T-helper 1 cell treated with Interleukin-12 subunit alpha and Interleukin-12 subunit beta and Interleukin-4 antibody, amounts not matched to agents 30 ng/mL and 1 ng/mL, for 36 hours (primary cell): ENCODE measurements at regions not wholly inside any gene's neighbourhood (a gene's known extent, or its start where the extent isn't known, plus 50 kb on each side); places are given as distances from the start of the nearest gene placed in this dataset.

Source experiments
- intact Hi-C: fragments of 100-400 bp; cut with micrococcal nuclease; formaldehyde crosslinking; loops from one replicate; pipeline ENCODE4 v1.15.1; 2024

DNA sequence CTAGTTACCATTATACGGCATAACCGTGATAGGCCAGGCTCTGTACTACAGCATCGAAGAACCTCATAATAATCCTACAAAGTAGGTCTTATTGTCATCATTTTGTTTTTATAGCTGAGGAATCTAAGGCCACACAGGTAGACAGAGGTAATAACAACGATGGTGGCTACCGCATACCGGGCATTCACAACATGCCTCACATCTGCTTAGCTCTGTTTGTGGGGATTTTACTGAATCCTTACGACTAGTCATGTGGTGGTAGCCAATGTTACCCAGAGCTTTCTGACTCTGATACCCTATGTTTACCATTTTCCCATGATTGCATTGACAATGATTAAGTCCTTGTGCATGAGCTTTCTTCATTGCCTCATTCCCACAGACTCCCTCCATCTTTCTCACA is 269.4 kb downstream of the TCF7L2 start:
- intact Hi-C loops = no loop called here

DNA sequence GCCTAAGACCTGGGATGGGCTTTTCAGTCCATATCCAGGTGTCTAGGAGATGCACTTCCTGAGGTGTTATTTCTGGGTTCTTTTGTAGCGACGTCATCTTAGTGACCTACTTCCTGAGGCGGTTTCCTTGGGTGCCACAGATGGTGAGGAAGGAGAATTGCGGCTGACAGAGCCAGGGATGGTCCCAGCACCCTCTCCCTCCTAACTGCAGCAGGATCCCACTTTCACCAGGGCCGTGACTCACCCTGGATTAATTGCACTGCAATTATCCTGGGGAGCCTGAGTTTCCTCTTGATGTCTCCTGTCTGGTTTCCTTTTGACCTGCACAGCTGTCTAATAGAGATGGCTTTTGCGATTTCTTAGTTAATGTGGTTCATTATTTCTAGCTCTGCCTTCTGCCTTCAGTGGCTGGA is 271.7 kb downstream of the TCF7L2 start:
- intact Hi-C loops = no loop called here

DNA sequence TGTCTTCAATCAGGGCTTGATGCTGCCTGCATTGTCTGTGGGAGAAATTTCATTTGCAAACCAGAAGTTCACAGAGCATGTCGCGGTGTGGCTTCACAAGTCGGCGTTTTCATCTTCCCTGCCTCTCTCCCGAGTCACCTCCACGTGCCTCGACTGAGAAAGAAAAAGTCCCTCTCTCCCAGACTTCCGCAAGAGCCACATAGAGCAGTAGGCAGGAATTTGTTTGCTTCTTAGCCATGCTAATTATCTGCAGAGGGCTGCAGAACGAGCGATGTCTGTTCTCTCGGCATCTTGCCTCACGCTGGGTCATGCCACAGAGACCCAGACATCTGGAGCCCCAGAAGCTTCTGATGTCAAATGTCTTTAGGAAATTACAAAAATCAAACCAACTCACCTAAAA is 272.2 kb downstream of the TCF7L2 start:
- intact Hi-C loops = no loop called here

DNA sequence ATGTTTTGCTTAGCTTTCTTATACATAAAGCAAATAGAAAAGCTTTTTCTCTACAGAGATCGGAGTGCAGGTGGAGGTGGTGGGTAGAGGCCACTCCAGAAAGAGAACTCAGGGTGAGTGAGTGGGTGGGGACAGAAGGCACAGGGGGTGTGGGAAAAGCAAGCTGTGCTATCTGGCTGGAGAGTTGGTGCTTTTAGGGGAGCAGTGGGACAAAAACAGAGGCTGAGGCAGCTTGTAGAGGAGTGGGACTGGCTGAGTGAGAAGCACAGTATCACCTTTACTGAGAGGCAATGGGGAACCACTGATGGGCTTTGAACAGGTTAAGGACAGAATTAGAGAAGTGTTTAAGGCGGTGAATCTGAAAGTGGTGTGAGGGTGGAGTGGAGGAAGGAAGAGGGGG is 275.3 kb downstream of the TCF7L2 start:
- intact Hi-C loops = no loop called here

DNA sequence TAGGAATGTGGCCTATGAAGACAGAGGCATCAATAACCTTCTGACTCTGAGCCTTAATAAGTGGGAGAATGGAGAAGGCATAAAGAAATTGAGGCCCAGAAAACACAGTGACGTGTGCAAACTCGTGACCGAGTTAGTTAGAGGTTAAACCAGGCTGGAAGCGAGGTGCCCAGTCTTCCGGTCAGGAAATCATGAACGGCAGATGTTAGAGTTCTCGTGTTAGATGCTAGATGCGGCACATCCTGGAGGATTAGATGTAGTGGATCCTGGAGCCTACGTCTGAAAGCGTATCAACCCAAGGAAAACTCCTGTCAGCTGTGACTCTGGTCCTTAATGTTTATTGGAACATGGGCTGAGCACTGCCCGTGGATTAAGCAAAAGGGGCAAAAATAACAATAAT is 275.9 kb downstream of the TCF7L2 start:
- intact Hi-C loops = no loop called here

DNA sequence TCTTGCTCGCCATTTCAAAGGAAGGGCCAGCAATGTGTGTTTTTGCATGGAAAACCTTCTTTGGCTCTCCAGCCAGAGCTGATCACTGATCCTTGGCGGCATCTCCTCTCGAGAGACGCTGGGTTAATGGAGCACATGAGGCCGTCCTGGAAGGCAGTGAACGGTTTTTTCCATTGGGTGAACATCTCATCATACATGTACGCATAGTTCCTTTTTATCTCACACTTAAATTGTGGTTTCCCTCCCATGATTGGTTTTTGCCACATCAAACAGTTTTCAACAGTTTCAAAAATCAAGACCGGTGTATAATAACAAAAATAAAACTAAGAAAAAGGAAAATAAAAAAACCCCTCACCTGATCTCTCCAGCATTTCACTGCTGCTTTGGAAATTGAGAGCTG is 276.4 kb downstream of the TCF7L2 start:
- intact Hi-C loops = no loop called here

DNA sequence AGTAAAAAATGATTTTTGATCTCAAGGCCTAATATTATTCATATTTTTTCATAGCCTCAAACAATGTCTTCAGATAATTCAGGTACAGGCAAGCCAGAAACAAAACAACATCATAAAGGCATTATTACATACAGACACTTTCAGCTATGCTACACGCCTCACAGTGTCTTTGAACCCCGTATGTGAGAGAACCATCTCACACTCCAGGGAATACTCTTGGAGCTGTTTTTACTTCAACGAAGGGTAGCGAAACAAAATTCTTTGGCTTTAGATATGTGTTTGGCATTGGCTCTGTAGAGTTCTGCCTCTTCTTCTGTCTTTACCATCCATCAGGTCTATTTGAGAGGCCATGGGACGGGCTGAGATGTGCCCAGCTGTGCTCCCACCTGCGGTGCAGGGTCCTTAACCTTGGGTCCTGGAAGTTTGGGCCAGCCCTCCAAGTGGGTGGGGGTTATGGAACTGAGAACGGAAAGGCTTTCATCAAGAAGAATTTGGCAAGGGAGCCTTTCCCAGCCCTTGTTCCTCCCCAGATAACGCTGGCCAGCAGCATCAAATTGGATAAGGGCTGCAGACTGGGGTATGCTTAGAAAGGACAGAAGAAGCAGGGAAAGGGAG is 276.9 kb downstream of the TCF7L2 start:
- intact Hi-C loops = no loop called here

DNA sequence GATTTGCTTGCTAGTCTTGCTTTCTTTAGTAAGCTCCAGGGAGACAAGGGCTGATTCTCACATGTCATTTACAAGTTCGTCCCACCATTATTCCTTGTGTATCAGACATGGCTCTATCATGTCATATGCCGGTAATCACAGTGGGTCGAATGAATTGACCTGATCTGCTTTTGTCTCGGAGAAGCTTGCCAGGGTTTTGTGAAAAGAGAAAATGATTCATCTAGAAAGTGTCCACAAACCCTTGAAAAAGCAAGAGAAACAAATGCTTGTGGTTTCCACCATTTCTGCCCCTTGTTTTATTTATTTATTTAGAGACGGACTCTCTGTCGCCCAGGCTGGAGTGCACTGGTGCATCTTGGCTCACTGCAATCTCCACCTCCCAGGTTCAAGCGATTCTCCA is 278.5 kb downstream of the TCF7L2 start:
- intact Hi-C loops = no loop called here

DNA sequence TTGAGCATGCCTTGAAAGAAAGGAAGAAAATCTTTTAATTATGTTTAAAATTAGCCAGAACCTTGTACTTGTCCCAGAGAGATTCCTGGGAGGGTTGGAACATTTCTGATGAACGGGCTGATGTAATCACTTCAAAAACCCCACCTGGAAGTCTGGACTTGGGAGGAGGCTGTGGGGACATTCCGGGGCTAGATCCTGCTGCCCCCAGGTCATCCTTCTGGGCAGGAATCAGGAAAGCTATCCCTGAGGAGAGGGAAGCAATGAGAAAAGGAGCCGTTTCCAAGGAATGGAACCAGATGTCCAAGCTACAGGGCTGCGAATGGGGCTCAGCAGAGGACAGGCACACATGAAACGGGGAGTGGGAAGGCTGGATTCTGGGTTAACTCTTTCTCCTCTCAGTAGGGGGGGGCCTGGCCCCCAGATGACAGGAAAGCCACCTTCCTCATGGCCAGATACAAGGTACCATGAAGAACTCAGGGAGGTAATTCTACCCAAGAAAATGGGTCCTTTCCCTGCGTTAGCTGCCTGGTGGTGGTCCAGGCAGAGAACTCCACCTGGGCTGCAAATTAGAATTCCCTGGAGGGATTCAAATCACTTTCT is 280.1 kb downstream of the TCF7L2 start:
- intact Hi-C loops = no loop called here

DNA sequence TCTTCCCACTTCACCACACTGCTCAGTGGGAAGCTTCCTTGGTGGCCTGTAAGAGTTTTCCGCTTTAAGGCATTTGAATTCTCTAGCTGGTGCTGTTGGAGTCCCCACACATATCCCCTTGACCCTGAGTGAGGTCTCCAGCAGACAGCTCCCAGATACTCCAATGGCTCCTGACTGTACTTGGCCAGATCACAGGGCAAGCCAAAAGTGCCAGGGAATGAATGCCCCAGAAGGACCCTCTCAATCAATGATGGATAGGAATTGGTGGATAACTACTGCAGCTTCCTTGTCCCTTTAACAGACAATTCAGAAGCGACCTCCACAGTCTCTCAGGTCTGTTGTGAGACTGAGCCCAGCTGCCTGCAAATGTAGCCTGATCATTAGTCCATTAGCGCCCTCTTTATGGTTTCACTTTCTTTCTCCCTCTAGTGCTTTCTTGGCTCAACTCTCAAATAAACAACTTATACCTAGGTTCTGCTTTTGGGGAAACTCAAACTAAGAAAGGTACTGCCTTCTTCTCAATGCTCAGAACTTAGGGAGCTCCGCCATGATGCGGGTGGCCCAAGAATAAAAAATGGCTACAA is 283.0 kb downstream of the TCF7L2 start:
- intact Hi-C loops = no loop called here

DNA sequence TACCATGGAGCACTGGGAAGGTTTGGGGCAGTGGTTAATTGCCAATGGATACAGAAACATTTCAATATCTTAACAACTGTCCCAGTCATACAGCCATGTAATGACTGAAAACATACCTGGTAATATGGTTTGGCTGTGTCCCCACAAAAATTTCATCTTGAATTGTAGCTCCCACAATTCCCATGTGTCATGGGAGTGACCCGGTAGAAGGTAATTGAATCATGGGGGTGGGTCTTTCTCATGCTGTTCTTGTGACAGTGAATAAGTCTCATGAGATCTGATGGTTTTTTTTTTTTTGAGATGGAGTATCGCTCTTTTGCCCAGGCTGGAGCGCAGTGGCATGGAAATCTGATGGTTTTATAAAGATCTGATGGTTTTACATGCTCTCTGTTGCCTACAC is 284.4 kb downstream of the TCF7L2 start:
- intact Hi-C loops = no loop called here

DNA sequence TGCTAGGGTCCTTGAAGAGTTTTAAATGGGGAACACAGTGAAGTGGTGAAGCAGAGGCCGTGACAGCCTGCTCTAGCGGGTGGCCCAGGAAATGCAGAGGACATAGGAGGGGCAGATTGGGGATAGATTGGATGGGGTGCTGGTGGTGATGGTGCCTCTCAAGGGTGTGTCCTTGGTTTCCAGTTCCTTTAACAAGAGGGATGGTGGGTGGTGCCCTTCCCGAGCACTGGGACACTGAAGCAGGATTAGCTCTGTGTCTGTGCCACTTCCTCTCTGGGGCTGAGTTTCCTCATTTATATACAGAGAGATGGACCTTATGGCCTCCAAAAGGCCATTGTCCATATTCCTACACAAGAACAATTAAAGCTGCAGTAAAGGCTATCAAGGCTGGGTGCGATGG is 285.5 kb downstream of the TCF7L2 start:
- intact Hi-C loops = no loop called here

DNA sequence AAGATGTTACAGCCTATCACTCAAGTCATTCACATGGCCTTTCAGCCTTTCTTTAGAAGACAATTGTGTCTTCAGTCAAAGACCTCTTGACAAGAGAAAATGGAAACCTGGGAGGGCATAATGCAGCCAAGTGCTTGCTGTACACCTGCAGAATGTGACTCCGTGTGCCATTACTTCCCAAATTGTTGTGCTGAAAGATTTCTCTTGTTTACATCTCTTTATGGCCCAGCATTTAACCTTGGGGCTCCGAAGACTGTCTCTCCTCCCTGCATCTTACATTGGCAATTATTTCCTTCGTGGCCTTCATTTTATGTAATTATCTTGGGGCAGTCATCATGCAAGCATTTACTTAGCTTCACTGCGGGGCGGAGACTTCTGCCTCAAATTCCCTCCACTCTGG is 287.0 kb downstream of the TCF7L2 start:
- intact Hi-C loops = no loop called here

DNA sequence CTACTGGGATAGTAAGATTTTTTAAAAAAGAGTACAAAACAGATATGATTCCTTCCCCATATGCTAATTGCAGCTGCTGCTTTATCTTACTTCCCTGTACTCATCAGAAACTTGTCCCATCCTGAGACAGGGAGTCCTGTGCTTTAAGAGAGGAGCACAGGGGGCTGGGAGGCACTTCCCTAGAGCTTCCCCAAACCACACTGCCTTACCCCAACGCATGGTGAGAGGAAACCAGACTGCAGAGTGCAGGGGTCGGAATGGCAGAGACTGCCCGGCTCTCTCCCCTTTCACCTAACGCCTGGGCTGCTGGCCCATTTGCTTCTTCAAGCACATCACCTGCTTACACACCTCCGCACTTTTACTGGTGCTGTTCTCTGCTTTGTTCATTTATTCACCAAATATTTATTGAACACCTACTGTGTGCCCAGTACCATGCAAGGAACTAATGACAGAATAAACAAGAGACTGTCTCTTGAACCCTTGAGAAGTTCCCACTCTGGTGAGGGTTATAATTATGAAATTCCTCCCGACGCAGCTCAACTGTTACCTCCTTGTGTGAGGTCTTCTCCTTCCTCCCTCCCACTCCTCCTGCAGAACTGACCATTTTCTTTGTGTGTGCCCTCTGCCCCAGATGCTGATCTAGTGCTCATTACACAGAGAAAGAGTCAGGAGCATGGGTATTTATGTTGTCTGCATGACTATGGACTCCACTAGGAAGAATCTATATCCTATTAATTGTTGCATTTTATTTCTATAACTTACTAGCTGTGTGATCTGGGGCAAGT is 289.7 kb downstream of the TCF7L2 start:
- intact Hi-C loops = no loop called here

DNA sequence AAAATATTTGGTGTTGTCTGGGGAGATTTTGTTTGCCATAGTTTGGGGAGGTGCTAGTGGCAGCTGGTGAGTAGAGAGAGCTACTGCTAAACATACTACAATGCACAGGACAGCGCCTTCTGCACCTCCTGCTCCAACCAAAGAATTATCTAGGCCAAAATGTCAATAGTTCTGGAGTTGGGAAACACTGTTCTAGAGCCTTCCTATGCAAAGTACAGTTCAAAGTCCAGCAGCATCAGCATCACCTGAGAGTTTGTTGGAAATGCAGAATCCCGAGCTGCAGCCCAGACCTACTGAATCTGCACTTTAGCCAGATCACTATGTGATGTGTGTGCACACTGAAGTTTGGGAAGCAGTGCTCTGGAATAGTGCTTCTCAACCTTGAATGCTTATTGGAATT is 290.7 kb downstream of the TCF7L2 start:
- intact Hi-C loops = no loop called here

DNA sequence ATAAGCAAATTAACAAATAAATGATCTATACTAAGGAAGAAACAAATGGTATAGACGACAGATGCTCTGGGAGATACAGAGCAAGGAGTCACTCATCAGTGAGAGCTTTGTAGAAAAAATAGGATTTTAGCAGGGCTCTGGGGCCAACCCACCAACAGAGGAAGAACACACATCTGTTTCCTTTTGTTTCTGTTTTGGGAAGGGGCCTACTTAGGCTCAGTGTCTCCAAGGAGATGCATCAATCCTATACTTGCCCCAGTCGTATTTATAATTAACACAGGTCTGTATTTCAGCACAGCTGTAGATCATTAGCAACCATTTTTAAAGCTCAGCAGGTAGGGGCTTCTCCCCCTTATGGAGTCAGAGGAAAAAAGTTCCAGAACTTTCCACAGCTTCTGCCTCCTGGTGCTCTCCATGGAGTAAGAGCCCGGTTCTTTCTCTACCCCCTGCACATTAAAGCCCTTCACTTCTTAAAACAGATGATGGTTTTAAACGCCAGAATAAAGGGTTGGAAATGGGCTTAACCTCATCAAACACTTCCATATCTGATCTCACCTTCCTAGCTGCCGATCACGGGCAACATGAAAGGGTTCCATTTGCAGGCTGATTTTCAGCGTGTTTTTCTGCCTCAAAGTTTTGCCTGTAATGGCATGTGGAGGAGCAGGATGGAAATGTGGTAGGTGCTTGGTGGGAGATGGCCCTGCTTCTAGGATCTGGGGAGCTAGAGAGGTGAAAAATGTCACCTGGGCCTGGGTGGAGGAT is 291.7 kb downstream of the TCF7L2 start:
- intact Hi-C loops = no loop called here

DNA sequence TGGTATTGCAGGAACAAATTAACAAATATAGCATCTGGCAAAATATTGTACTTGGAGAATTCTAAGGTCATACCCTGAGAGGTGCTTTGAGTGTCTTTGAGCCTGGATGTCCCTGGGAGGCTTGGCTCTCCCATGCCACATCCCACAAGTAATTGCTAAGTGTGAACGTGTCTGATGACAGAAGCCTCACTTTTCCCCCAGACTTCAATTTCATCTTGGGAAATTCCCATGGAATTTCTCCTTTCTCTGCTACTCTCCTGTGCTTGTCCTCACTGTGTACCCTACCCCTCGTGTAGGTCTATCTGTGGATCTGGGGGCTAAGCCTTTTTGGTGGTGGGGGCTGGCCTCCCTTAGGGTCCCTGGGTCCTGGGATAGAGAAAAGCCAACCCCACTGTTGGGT is 293.3 kb downstream of the TCF7L2 start:
- intact Hi-C loops = no loop called here

DNA sequence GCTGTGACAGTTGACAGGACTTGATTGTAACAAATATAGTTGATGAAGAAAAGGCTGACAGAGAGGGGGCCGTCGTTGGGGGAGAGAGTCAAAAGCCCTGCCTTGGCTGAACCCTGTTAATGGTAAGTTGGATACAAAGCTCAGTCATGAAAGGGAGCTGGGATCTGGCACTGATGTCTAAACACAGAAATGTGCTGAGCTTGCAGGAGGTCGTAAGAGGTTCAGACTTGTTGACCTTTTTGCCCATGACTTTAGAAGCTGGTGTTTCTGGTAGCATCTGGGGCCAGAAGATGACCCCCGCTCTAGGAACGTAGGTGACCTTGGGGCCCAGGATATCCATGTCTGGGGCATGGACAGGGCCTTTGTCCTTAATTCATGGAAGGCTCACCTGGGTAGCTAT is 294.7 kb downstream of the TCF7L2 start:
- intact Hi-C loops = no loop called here

DNA sequence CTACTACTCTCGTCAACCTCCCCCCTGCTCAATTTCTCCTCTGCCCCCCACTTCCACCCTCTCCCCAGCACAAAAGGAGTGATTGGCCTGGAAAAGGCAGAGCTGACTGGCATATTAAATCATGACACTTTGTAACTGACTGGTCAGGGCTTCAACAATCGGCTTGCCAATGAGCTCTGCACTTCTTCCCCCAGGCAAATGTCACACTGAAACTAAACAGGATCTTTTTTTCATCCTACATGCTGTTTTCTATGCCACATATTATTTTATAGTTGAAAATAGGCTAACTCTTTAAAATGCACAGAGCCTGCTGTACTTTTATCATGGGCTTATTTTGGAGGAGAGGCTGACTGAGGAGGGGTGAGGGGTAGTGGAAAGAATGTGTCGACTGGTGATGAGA is 295.2 kb downstream of the TCF7L2 start:
- intact Hi-C loops = no loop called here

DNA sequence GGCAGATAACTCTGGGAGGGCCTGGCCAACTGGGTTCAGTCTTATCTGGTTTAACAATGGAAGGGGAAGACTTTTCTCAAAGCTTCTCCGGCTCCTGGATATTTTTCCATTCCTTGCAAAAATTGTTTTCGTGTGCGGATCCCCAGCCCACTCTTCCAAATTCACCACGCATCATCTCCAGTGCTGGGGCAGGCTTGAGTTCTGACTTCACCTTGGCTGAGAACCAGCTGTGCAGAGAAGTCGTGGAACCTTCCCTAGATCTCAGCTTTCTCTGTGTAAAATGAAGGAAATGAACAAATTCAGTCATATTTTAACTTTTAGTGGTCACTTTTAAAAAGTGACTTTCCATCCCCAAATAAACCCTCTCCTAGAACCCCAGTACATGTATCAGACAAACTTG is 297.0 kb downstream of the TCF7L2 start:
- intact Hi-C loops = no loop called here

DNA sequence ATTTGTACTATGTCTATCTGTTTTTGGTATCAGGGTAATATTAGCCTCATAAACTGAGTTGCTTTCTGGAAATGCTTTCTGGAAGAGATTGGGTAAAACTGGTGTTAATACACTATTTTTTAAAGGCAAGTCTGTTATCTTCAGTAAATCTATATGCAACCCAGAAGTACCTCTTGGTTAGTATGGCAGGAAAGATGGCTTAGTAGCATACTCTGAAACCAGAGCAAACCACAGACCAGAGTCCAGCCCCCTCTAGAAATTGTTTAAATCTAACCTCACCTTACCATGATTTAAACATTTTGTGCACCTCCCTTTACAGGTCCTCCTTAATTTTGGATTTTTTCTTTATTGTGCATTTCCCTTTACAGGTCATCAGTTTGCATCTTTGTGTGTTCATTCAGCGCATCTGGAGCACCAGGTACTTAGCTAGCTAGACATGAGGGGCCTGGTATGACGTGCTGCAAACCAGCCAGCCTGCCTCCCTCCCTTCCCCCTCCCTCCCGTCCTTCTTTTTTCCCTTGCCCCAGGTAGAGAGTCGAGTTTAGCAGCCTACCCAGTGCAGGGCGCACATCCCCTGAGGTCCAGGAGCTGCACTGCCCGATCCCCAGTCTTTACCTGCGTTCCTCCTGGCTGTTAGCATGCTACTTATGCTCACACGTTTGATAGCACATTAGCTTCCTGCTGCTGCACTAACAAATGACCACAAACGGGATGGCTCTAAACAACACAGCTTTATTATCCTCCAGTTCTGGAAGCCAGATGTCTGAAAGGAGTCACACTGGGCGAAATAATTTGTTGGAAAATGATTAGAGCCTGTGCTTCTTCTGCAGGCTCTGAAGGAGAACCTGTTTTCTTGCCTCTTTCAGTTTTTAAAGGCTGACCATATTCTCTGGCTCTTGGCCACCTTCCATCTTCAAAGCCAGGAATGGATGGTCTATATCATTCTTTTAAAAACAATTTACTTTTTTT is 299.9 kb upstream of the HABP2 start:
- intact Hi-C loops = no loop called here
